MM.1S (cell line): ENCODE measurements at regions not wholly inside any gene's neighbourhood (a gene's known extent, or its start where the extent isn't known, plus 50 kb on each side); places are given as distances from the start of the nearest gene placed in this dataset.

Experiments
- DNase-seq: peaks from one replicate; pipeline ENCODE4 v3.0.0-alpha.2; 2015
- H2AFZ ChIP-seq: fragments of 300-600 bp; sonication (generic); 2 replicates; pipeline ENCODE4 v1.6.0; 2016; ENCODE audit warnings: antibody characterized with exemption, low read length
- H3F3A ChIP-seq: fragments of 300-600 bp; sonication (generic); 2 replicates; pipeline ENCODE4 v1.6.1; 2016; ENCODE audit warnings: mild to moderate bottlenecking, antibody characterized with exemption, low read length, moderate library complexity, mixed read lengths; ENCODE audit not compliant: insufficient read depth
- H3K27ac ChIP-seq: fragments of 300-600 bp; sonication (generic); 2 replicates; pipeline ENCODE4 v1.5.1; 2016; ENCODE audit warnings: mild to moderate bottlenecking, low read length
- H3K27me3 ChIP-seq: fragments of 300-600 bp; sonication (generic); replicated peaks from 2 replicates; pipeline ENCODE4 v1.6.0; 2016; ENCODE audit warnings: low read length; ENCODE audit not compliant: insufficient read depth
- H3K36me3 ChIP-seq: fragments of 300-600 bp; sonication (generic); replicated peaks from 2 replicates; pipeline ENCODE4 v1.6.1; 2016; ENCODE audit warnings: mild to moderate bottlenecking, low read length, mixed read lengths; ENCODE audit not compliant: insufficient read depth
- H3K4me1 ChIP-seq: fragments of 300-600 bp; sonication (generic); 2 replicates; pipeline ENCODE4 v1.6.1; 2016; ENCODE audit warnings: low read length, mixed read lengths
- H3K4me2 ChIP-seq: fragments of 300-600 bp; sonication (generic); 2 replicates; pipeline ENCODE4 v1.6.0; 2016; ENCODE audit warnings: low read depth, low read length
- H3K4me3 ChIP-seq: fragments of 300-600 bp; sonication (generic); 2 replicates; pipeline ENCODE4 v1.5.1; 2016; ENCODE audit warnings: low read length, mixed read lengths
- H3K79me2 ChIP-seq: fragments of 300-600 bp; sonication (generic); 2 replicates; pipeline ENCODE4 v1.6.1; 2016; ENCODE audit warnings: mixed run types, low read length, mixed read lengths
- H3K9ac ChIP-seq: fragments of 300-600 bp; sonication (generic); 2 replicates; pipeline ENCODE4 v1.6.1; 2016; ENCODE audit warnings: low read length, mixed read lengths
- H3K9me2 ChIP-seq: fragments of 300-600 bp; sonication (generic); replicated peaks from 2 replicates; pipeline ENCODE4 v1.6.1; 2016; ENCODE audit warnings: mild to moderate bottlenecking, low read length, mixed read lengths; ENCODE audit not compliant: insufficient read depth
- H3K9me3 ChIP-seq: fragments of 300-600 bp; sonication (generic); replicated peaks from 2 replicates; pipeline ENCODE4 v1.6.1; 2016; ENCODE audit warnings: mild to moderate bottlenecking, low read length, mixed read lengths; ENCODE audit not compliant: insufficient read depth
- H4K20me1 ChIP-seq: fragments of 300-600 bp; sonication (generic); 2 replicates; pipeline ENCODE4 v1.6.1; 2016; ENCODE audit warnings: mild to moderate bottlenecking, low read length, moderate library complexity, mixed read lengths; ENCODE audit not compliant: insufficient read depth
- CTCF ChIP-seq: fragments of 300-600 bp; sonication (generic); IDR thresholded peaks from 2 replicates; pipeline ENCODE4 v1.5.1; 2016; ENCODE audit warnings: antibody characterized with exemption, low read length, mixed read lengths
- EZH2 ChIP-seq: fragments of 300-600 bp; sonication (generic); optimal IDR thresholded peaks from 2 replicates; pipeline ENCODE3; 2017; ENCODE audit warnings: low read depth, mild to moderate bottlenecking, antibody characterized with exemption, low read length, mixed read lengths
- EZH2phosphoT487 ChIP-seq: fragments of 300-600 bp; sonication (generic); IDR thresholded peaks from 2 replicates; pipeline ENCODE4 v1.6.1; 2018; ENCODE audit warnings: antibody characterized with exemption, low read length

- Histone ChIP-seq H3K4me3 (no peak overlapping the region), H3K79me2 (no peaks in the 10 kb centered on the region), H3K9me3 (no peaks in the 10 kb centered on the region), H3K4me1 (no peaks in the 10 kb centered on the region), H2AFZ (no peak overlapping the region), H3K36me3 (no peaks in the 10 kb centered on the region), H3K9me2 (no peaks in the 10 kb centered on the region), H3K27me3 (peaks cover 78% of the 10 kb centered on the region), H3K4me2 (no peak overlapping the region), H4K20me1 (no peaks in the 10 kb centered on the region), H3F3A (no peaks in the 10 kb centered on the region), H3K9ac (no peak overlapping the region), H3K27ac (no peak overlapping the region)
- no peak for DNase-seq
- TF ChIP-seq EZH2phosphoT487 (no peak), CTCF (no peak), EZH2 (no peak)
These were observed 103.3 kb downstream of the PTPRS start for GRCh38 chr19:5237190-5237780.

DNA sequence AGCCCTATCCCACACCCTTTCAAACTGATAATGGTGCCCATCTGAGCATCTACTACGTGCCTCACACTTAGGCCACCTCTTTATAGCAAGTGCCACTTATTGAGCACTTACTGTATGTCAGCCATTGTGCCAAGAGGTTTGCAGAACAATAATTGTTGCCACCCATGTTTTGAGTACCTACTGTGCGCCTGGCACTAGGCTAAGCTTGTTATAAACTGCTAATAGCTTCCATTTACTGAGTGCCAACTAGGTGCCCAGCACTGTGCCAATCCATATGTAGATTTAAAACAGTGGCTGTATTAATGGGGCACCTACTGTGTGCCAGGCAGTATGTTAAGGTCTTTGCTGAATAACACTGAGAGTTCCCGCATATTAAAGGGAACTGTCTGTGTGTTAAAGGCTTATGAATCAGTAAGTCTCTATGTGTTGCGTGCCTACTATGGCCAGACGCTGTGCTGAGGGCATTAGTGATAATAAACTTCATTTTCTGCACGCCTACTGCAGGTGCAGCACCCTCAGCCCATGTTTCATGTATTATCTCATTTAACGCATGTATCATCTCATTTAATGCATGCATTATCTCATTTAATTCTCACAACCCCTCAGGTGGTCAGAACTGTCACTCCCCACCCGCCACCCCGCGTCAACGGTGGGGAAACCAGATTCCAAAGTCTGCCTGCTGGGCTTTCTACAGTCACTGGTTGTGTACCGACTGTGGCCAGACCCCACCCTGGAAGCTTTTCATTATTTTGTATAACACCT, 105.0 kb downstream of the PTPRS start:
- Histone ChIP-seq H2AFZ (no peak overlapping the region), H3K4me1 (no peaks in the 10 kb centered on the region), H3K9me2 (no peaks in the 10 kb centered on the region), H3K9ac (no peak overlapping the region), H3K9me3 (no peaks in the 10 kb centered on the region), H3K4me2 (no peak overlapping the region), H3K27me3 (peaks cover 63% of the 10 kb centered on the region), H4K20me1 (no peaks in the 10 kb centered on the region), H3F3A (no peaks in the 10 kb centered on the region), H3K79me2 (no peaks in the 10 kb centered on the region), H3K4me3 (no peak overlapping the region), H3K36me3 (no peaks in the 10 kb centered on the region), H3K27ac (no peak overlapping the region)
- TF ChIP-seq EZH2phosphoT487 (no peak), CTCF (no peak), EZH2 (no peak)
- no peak for DNase-seq

GRCh38 chr19:5234412-5234811, 106.2 kb downstream of the PTPRS start:
- H3K9me2 ChIP-seq, result no peaks in the 10 kb centered on the region
- H3K4me2 ChIP-seq, result no peak overlapping the region
- TF ChIP-seq EZH2phosphoT487 (no peak), EZH2 (no peak), CTCF (no peak)
- H4K20me1 ChIP-seq, result no peaks in the 10 kb centered on the region
- no peak overlapping the region for H3K9ac ChIP-seq
- H3K9me3 ChIP-seq, result no peaks in the 10 kb centered on the region
- H3K27ac ChIP-seq, result no peak overlapping the region
- H3K36me3 ChIP-seq, result no peaks in the 10 kb centered on the region
- peaks cover 59% of the 10 kb centered on the region for H3K27me3 ChIP-seq
- no peak overlapping the region for H2AFZ ChIP-seq
- H3F3A ChIP-seq, result no peaks in the 10 kb centered on the region
- no peak for DNase-seq
- H3K4me1 ChIP-seq, result no peaks in the 10 kb centered on the region
- H3K4me3 ChIP-seq, result no peak overlapping the region
- no peaks in the 10 kb centered on the region for H3K79me2 ChIP-seq
